Thyroid gland (tissue), 4 donors: ENCODE measurements at regions not wholly inside any gene's neighbourhood (a gene's known extent, or its start where the extent isn't known, plus 50 kb on each side); places are given as distances from the start of the nearest gene placed in this dataset.

ENCODE experiments used
- POLR2A ChIP-seq, 2 donors: fragments of 450-650 bp; IDR thresholded peaks; one replicate each; pipeline ENCODE4 v1.6.1; 2017; ENCODE audit warnings: antibody characterized with exemption in 2 of 2, mild to moderate bottlenecking in 2 of 2, moderate library complexity in 1 of 2
- TF ChIP-seq, protein P1 (sequence below), 6 experiments: fragments of 200-600 bp in 3 of 6; fragments of 450-650 bp in 3 of 6; sonication (generic) in 3 of 6; IDR thresholded peaks; one replicate each; pipeline ENCODE4 v1.5.1; 2016 to 2019; ENCODE audit warnings: antibody characterized with exemption in 6 of 6, mild to moderate bottlenecking in 2 of 6, inconsistent platforms in 1 of 6, moderate library complexity in 1 of 6

DNA sequence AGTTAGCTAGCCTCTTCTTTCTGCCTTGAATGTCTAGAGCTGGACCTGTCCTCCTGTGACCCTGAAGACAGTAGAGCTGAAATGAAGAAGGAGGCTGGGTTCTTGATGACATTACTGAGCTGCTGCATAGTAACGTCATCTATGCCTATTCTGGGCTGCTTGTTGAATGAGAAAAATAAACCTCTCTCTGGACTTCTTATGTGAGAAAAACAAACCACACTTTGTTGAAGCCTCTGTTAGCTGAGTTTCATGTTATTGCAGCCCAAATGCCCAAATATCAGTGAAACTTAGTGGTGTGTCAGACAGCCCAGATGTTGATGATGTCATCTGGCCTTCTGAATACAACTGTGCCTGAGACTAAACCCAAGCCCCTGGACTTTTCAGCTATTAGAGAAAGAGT lies 67.0 kb upstream of the MAX start:
- TF ChIP-seq, protein P1, sequence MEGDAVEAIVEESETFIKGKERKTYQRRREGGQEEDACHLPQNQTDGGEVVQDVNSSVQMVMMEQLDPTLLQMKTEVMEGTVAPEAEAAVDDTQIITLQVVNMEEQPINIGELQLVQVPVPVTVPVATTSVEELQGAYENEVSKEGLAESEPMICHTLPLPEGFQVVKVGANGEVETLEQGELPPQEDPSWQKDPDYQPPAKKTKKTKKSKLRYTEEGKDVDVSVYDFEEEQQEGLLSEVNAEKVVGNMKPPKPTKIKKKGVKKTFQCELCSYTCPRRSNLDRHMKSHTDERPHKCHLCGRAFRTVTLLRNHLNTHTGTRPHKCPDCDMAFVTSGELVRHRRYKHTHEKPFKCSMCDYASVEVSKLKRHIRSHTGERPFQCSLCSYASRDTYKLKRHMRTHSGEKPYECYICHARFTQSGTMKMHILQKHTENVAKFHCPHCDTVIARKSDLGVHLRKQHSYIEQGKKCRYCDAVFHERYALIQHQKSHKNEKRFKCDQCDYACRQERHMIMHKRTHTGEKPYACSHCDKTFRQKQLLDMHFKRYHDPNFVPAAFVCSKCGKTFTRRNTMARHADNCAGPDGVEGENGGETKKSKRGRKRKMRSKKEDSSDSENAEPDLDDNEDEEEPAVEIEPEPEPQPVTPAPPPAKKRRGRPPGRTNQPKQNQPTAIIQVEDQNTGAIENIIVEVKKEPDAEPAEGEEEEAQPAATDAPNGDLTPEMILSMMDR (IDR thresholded peaks at IDR 0.05) = no peak
- no peak for TF ChIP-seq POLR2A (IDR thresholded peaks at IDR 0.05)
